Stimulated activated CD4-positive, alpha-beta T cell treated with anti-CD3 and anti-CD28 coated beads, Interleukin-12 subunit alpha, Interleukin-12 subunit beta, amount 100 ng/mL, for 4 hours (primary cell): ENCODE measurements at regions not wholly inside any gene's neighbourhood (a gene's known extent, or its start where the extent isn't known, plus 50 kb on each side); places are given as distances from the start of the nearest gene placed in this dataset.
"Not testable (repeated sequence)": the region's sequence is repeated elsewhere in the genome, so short reads cannot be mapped to it uniquely, and the experiment has no call there.

Experiments used
- DNase-seq: peaks from one replicate; pipeline ENCODE4 v3.0.0-alpha.2; 2020

DNA sequence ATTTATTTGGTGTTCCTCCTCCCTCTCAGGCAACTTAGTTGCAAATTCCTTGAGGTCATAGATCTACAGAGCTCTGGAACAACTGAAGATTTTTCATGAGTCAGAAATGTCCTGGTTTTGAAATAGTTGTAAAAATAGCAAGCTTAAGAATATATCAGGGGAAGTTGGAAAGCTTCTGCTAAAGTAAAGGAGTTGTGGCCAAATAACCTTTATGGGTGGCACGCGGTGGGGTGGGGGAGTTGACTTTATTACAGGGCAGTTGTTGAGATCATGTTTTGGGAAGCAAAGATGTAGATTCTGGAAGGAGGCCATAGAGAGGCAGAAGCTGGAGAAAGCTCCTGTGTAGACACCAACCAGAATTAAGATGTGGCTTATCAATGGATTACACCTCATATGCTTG, 326.0 kb upstream of the MTPN start:
- no peak for DNase-seq

GRCh38 chr7:136302049-136302448, 324.9 kb upstream of the MTPN start:
- DNase-seq: no peak

DNA sequence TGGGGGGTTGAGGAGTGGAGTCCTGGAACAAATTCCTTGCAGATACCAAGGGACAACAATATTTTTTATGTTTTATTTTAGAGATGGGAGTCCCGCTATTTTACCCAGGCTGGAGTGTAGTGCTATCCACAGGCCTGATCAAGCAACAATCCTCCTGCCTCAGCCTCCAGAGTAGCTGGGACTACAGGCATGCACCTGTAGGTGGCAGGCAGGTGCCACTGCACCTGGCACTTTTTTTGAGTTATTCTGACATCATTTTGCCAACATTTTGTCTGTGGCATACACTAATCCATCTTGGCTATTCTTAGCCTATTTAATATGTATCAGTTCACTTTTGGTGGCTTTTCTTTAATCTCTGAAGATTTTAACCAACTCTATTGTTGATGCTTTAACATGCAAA, 317.8 kb upstream of the MTPN start:
- no peak for DNase-seq

GRCh38 chr7:136293841-136294391, 316.8 kb upstream of the MTPN start:
- no peak for DNase-seq

DNA sequence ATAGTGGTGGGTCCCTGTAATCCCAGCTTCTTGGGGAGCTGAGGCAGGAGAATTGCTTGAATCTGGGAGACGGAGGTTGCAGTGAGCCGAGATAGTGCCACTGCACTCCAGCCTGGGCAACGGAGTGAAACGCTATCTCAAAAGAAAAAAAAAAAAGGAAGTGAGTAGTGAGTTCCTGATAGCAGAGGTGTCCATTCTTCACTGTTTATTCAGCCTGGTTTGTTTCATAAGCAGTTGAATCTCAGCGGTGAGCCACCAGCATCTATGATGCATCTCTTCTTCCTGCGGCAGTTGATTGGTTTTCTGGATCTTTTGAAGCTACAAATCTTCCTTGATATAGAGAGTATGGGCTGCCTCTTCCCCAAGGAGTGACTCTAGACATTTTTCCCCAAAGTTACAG, 316.1 kb upstream of the MTPN start:
- DNase-seq: no peak

- DNase-seq: no peak
Observed at GRCh38 chr7:136292365-136292764, 315.2 kb upstream of the MTPN start.

DNA sequence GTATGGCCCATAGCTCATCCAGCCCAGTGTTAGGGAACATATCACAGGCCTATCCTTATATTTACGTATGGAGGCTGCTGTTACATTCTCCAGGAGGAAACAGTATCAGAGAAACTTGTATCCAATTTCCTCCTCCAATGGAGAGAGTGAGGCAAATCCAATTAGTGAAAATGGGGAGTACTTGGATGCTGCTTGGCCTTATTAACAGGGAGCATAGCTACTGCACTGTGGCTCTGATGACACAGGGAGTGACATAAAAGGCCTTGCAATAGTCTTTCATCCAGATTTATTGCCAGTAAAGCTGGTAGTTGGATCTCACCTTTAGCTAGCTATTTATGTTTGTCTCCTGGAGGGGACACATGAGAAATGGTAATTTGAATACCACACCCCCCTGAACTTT, 313.2 kb upstream of the MTPN start:
- no peak for DNase-seq

- DNase-seq: no peak
Observed at GRCh38 chr7:136278057-136278456, 300.9 kb upstream of the MTPN start.

DNA sequence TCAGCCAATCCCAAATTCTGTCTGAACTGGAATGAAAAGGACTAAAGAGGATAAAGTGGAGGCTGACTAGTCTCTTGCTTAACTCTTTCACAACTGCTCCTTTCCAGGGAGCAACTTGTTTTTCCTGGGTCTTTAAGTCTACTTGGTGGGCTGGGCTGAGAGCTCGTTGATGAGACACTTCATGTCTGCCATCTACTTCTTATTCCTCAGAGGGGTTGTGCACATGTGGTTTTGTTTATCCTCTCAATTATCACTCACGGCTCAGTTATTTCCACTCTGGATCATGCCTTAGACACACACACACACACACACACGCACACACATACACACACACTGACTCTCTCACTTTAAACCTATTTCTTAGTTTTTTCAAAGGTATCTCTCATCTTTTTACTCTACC, 298.6 kb upstream of the MTPN start:
- no peak for DNase-seq

GRCh38 chr7:136274636-136275345, 297.6 kb upstream of the MTPN start:
- DNase-seq: no peak

- no peak for DNase-seq
Observed at GRCh38 chr7:136272934-136273333, 295.8 kb upstream of the MTPN start.

GRCh38 chr7:136267822-136268221, 290.7 kb upstream of the MTPN start:
- no peak for DNase-seq

DNA sequence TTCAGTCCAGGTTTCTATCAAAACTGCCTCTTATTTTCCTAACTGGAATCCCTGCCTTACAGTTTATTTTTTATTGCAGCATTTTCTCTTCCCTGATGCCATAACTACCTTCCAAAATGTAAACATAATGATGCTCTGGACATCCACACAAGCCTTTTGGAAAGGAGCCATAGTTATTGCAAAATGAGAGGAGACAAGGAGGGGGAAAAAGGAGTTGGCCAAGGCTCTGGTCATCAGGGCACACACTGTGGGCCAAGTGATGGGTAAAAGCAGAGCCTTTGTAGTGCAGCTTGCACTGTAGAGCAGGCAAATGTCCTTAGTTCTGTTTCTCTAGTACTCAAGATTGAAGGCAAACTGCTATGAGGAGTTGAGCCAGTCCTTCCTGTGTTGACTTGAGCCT, 289.3 kb upstream of the MTPN start:
- DNase-seq: no peak

DNA sequence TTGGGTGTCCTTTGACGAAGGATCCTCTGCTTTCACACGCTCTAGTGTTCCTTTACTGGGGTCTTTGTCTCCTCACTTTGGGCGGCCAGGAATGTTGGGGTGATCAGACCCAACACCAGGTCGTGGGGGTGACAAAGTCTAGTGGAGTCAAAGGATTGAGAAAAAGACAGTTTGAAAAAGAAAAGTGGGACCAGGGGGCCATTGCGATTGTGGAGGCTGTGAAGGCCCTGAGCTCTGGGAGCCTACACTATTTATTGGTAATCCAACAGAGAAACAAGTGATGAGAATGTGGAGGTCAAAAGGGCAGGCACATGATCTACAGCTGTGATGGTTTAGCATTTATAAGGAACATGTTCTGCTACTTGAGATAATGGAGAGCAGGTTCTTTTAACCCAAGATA, 287.1 kb upstream of the MTPN start:
- not testable (repeated sequence) for DNase-seq

- DNase-seq: not testable (repeated sequence)
Observed at GRCh38 chr7:136263112-136263860, 286.1 kb upstream of the MTPN start.

GRCh38 chr7:136260591-136260990, 283.4 kb upstream of the MTPN start:
- DNase-seq: not testable (repeated sequence)

DNA sequence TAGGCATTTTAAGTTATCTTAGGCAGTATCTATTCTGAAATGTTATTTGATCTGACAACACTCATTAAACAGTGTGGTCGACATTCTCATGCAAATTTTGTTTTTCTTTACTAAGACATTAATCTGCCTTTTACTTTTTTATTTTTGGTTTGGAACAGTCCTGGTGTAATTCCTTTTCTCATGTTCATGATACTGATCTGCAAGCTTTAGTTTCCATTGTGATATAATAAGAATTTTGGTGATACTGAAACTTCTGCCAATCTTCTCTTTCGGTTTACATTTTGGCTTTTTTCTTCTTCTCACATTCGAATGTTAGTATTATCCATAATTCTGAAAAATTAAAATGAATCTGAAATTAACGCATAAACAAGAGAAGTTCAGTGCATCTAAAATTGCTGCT, 281.9 kb upstream of the MTPN start:
- DNase-seq: no peak

DNA sequence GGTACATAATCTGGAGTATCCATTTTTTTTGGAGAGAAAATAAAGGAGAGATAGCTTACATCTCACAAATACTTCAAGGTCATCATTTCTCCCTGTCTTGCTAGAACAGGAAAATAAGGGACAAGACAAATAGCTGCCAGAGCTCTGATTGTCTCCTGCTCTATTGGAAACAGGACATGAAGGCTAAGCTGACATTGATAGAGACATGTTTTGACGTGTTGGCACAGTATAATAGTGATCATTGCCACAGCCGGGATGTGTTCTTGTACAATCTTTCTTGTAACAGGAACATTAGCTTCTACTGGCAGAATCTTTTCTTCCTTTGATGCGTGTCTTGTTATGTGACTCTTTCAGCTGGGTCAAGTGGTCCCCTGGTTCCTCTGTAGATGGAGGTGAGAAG, 279.3 kb upstream of the MTPN start:
- DNase-seq: no peak

DNA sequence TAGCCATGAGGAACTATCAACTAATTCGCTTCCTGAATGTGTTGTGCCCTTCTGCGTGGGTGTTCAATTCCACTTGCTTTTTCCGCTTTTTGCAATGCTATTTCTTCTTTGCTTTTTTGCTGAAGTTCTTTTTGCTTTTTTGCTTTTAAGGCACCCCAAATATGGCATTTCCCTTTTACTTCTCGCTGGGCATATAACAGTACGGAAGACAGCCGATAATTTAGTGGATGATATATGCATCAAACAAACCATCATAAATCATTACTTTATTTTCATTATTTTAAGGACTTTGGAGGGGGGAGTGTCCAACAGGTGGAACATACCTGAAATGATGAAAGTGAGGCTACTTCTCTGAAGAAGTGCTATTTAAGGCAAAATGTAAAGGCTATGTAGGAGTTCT, 277.0 kb upstream of the MTPN start:
- no peak for DNase-seq

- no peak for DNase-seq
Observed at GRCh38 chr7:136251826-136252225, 274.7 kb upstream of the MTPN start.

- no peak for DNase-seq
Observed at GRCh38 chr7:136247211-136247610, 270.1 kb upstream of the MTPN start.

DNA sequence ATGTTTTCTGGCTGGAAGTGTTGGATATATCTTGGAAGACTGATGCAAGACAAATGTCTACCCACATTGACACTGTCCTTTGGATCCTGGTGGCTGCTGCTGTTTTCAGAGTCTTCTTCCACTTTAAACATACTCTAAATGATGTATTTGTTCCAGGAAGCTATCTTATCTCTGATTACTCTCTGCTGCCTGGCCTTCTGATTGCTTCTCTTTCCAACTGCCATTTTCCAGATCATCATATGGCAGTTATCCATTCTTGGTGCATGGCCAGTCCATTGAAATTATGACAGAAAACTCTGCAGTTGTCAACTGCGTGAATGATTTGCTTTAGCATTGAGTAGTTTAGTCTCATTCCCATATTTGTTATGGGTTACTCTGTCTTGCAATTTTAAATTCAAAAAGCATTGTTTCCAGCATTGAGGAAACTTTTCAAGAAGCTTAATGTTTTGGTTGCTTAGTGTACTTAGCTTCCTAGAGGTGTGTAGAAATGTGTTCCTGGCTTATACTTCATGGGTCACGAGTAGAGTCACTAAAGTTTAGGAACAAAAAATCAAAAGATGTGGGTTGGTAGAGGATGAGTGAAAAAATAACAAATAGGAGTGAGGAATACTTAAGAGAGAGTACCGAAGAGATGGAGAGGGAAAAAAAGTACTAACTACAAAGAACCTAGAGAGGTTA, 268.3 kb upstream of the MTPN start:
- no peak for DNase-seq

- DNase-seq: no peak
Observed at GRCh38 chr7:136234040-136234439, 256.9 kb upstream of the MTPN start.

GRCh38 chr7:136230210-136230609, 253.1 kb upstream of the MTPN start:
- no peak for DNase-seq
